GM12878 (cell line): ENCODE measurements at regions not wholly inside any gene's neighbourhood (a gene's known extent, or its start where the extent isn't known, plus 50 kb on each side); places are given as distances from the start of the nearest gene placed in this dataset.

ENCODE experiments used
- CTCF ChIP-seq, 3 experiments: IDR thresholded peaks in 2 of 3; conservative IDR thresholded peaks in 1 of 3; 2 replicates each; pipeline ENCODE4 v1.5.1; 2011; ENCODE audit warnings: low read depth in 3 of 3, low read length in 3 of 3, mild to moderate bottlenecking in 3 of 3, control low read depth in 2 of 3, moderate library complexity in 2 of 3, inconsistent platforms in 1 of 3, mixed read lengths in 1 of 3; ENCODE audit not compliant: control insufficient read depth in 2 of 3, insufficient read depth in 1 of 3; ENCODE audit errors: extremely low read depth in 1 of 3
- DPF2 ChIP-seq: fragments of 450-650 bp; IDR thresholded peaks from 2 replicates; pipeline ENCODE4 v1.6.1; 2017; ENCODE audit warnings: mild to moderate bottlenecking
- EZH2 ChIP-seq: IDR thresholded peaks from 2 replicates; pipeline ENCODE4 v1.6.1; 2012; ENCODE audit warnings: low read depth, mild to moderate bottlenecking, control low read depth, inconsistent platforms, low read length, borderline replicate concordance; ENCODE audit not compliant: control insufficient read depth
- HDGF ChIP-seq: fragments of 450-650 bp; IDR thresholded peaks from 2 replicates; pipeline ENCODE4 v1.6.1; 2016; ENCODE audit warnings: antibody characterized with exemption
- POLR2A ChIP-seq: IDR thresholded peaks from 2 replicates; pipeline ENCODE4 v1.6.1; 2011; ENCODE audit warnings: low read depth, mild to moderate bottlenecking, low read length
- REST ChIP-seq: IDR thresholded peaks from 2 replicates; pipeline ENCODE4 v1.6.1; 2012; ENCODE audit warnings: mild to moderate bottlenecking, low read depth, low read length
- TF ChIP-seq, protein P1 (sequence below): IDR thresholded peaks from 2 replicates; pipeline ENCODE4 v1.6.1; 2012; ENCODE audit warnings: low read length, inconsistent platforms
- TF ChIP-seq, protein P2 (sequence below): fragments of 450-650 bp; formaldehyde crosslinking; IDR thresholded peaks from 2 replicates; pipeline ENCODE4 v1.5.0; 2022; ENCODE audit warnings: mild to moderate bottlenecking, missing genetic modification characterization

DNA sequence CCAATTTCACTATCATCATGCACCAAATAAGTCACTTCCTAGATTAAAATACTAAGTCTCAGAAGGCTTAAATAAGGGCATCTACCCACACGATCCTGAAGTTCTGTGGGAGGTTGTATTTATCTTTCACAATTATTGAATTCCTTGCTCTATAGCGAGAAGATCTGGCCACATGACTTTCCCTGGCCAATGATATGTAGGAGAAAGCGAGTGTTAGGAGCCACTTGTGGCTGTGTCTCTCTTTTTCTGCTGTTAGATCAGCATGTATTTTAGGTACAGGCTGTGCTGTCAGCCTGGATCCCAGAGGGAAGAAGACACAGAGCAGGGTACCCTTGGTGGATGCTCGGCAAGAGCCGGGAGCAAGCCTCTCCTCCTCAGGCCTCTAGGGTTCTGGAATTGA lies 131.3 kb upstream of the DPP6 start:
- TF ChIP-seq EZH2 (no peak), HDGF (no peak), CTCF (IDR thresholded peaks at IDR 0.05 in 2 of 3, conservative IDR thresholded peaks at IDR 0.05 in 1 of 3; ENCODE audit: control insufficient read depth in 2 of 3, extremely low read depth in 1 of 3, insufficient read depth in 1 of 3, low read depth in 3 of 3, low read length in 3 of 3) (no peak), REST (no peak), DPF2 (no peak), POLR2A (no peak)
- TF ChIP-seq, protein P1, sequence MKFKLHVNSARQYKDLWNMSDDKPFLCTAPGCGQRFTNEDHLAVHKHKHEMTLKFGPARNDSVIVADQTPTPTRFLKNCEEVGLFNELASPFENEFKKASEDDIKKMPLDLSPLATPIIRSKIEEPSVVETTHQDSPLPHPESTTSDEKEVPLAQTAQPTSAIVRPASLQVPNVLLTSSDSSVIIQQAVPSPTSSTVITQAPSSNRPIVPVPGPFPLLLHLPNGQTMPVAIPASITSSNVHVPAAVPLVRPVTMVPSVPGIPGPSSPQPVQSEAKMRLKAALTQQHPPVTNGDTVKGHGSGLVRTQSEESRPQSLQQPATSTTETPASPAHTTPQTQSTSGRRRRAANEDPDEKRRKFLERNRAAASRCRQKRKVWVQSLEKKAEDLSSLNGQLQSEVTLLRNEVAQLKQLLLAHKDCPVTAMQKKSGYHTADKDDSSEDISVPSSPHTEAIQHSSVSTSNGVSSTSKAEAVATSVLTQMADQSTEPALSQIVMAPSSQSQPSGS: no peak
- TF ChIP-seq, protein P2, sequence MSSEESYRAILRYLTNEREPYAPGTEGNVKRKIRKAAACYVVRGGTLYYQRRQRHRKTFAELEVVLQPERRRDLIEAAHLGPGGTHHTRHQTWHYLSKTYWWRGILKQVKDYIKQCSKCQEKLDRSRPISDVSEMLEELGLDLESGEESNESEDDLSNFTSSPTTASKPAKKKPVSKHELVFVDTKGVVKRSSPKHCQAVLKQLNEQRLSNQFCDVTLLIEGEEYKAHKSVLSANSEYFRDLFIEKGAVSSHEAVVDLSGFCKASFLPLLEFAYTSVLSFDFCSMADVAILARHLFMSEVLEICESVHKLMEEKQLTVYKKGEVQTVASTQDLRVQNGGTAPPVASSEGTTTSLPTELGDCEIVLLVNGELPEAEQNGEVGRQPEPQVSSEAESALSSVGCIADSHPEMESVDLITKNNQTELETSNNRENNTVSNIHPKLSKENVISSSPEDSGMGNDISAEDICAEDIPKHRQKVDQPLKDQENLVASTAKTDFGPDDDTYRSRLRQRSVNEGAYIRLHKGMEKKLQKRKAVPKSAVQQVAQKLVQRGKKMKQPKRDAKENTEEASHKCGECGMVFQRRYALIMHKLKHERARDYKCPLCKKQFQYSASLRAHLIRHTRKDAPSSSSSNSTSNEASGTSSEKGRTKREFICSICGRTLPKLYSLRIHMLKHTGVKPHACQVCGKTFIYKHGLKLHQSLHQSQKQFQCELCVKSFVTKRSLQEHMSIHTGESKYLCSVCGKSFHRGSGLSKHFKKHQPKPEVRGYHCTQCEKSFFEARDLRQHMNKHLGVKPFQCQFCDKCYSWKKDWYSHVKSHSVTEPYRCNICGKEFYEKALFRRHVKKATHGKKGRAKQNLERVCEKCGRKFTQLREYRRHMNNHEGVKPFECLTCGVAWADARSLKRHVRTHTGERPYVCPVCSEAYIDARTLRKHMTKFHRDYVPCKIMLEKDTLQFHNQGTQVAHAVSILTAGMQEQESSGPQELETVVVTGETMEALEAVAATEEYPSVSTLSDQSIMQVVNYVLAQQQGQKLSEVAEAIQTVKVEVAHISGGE: no peak
